ENCODE measurements at regions not wholly inside any gene's neighbourhood (a gene's known extent, or its start where the extent isn't known, plus 50 kb on each side); places are given as distances from the start of the nearest gene placed in this dataset.

DNA sequence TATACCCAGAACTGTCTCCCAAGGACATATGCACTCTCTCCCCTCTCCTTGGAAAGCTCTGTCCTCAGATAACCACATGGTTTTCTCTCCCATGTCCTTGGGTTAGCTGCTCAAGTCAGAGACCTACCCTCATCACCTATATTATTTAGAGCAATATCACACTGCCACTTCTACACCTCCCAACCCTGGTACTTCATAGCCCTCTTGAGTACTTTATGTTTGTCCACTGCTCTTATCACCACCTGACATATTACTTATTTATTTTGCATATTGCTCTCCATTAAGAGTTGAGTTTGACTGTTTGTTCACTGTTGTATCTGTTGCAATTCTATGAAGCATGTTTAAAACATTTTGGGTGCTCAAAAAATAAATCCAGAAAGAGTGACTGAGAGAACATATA lies 126.3 kb upstream of the ATP1B1 start:
- CTCF ChIA-PET: interaction anchor here (0.9 kb wide), 1 partner anchor 9 kb away, joined by 3 read pairs; no protein-coding TSS in a partner anchor
- POLR2A ChIA-PET: no interaction called here
- DNase-seq (ENCODE audit: low read depth, low spot score): no peak
- no peak overlapping the region for H3K4me3 ChIP-seq (ENCODE audit: low read depth, low read length)
- TF ChIP-seq, protein P1, sequence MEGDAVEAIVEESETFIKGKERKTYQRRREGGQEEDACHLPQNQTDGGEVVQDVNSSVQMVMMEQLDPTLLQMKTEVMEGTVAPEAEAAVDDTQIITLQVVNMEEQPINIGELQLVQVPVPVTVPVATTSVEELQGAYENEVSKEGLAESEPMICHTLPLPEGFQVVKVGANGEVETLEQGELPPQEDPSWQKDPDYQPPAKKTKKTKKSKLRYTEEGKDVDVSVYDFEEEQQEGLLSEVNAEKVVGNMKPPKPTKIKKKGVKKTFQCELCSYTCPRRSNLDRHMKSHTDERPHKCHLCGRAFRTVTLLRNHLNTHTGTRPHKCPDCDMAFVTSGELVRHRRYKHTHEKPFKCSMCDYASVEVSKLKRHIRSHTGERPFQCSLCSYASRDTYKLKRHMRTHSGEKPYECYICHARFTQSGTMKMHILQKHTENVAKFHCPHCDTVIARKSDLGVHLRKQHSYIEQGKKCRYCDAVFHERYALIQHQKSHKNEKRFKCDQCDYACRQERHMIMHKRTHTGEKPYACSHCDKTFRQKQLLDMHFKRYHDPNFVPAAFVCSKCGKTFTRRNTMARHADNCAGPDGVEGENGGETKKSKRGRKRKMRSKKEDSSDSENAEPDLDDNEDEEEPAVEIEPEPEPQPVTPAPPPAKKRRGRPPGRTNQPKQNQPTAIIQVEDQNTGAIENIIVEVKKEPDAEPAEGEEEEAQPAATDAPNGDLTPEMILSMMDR (IDR thresholded peaks at IDR 0.05; ENCODE audit: insufficient read depth, low read length, missing control alignments): no peak

GRCh38 chr1:168980656-168981055 lies 125.8 kb upstream of the ATP1B1 start:
- POLR2A ChIA-PET: no interaction called here

DNA sequence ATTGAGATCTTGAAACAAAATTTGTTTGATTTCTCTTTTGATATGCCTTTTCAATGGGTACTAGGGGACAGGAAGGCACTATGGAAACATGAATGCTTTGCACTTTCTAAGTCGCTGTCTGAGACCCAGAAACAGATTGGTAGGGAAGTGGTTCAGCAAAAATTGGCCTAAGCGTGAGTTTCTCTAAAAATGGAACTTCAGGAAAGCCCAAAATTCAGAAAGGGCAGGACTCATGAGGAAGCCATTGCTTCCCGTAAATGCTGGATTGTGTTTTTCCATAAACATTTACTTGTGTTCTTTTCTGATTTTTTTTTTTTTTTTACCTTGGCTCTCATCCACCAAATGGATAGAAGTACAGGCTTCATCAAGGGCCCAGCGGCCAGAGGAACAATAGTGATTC lies 123.7 kb upstream of the ATP1B1 start:
- H3K4me3 ChIP-seq (ENCODE audit: low read depth, low read length): no peak overlapping the region
- TF ChIP-seq, protein P1 (IDR thresholded peaks at IDR 0.05; ENCODE audit: insufficient read depth, low read length, missing control alignments): no peak
- no peak for DNase-seq (ENCODE audit: low read depth, low spot score)
- POLR2A ChIA-PET: no interaction called here
- CTCF ChIA-PET: no interaction called here

More at GRCh38 chr1:168980656-168981055, 125.8 kb upstream of the ATP1B1 start:
- no peak overlapping the region for H3K4me3 ChIP-seq (ENCODE audit: low read depth, low read length)
- TF ChIP-seq, protein P1 (IDR thresholded peaks at IDR 0.05; ENCODE audit: insufficient read depth, low read length, missing control alignments): no peak
- no peak for DNase-seq (ENCODE audit: low read depth, low spot score)
- CTCF ChIA-PET: no interaction called here

DNA sequence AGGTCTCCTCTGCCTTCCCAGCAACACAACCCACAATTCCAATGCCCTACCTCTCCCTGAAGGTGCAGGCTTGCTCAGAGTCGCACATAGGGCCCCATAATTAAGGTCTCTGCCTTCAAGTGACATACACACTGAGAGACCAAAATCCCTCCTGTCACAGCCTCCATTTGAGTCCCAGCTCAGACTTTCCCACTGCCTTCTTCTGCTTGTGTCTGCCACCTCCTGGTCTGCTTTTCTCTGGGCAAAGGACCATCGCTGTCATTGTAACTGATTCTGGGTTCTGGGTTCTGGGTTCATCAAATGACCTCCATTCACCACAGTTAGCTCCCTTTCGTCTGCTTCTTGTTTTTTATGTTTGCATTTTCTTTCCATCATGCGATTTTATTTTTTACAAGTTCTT lies 119.2 kb upstream of the ATP1B1 start:
- TF ChIP-seq, protein P1 (IDR thresholded peaks at IDR 0.05; ENCODE audit: insufficient read depth, low read length, missing control alignments): no peak
- no peak overlapping the region for H3K4me3 ChIP-seq (ENCODE audit: low read depth, low read length)
- POLR2A ChIA-PET: no interaction called here
- CTCF ChIA-PET: no interaction called here
- no peak for DNase-seq (ENCODE audit: low read depth, low spot score)

- no peak for DNase-seq (ENCODE audit: low read depth, low spot score)
- ChIA-PET CTCF (no interaction called here), POLR2A (no interaction called here)
- no peak overlapping the region for H3K4me3 ChIP-seq (ENCODE audit: low read depth, low read length)
- TF ChIP-seq, protein P1 (IDR thresholded peaks at IDR 0.05; ENCODE audit: insufficient read depth, low read length, missing control alignments): no peak
Observed at GRCh38 chr1:168987923-168988322, 118.6 kb upstream of the ATP1B1 start.

- ChIA-PET POLR2A (no interaction called here), CTCF (no interaction called here)
- TF ChIP-seq, protein P1 (IDR thresholded peaks at IDR 0.05; ENCODE audit: insufficient read depth, low read length, missing control alignments): no peak
Observed at GRCh38 chr1:168989985-168990384, 116.5 kb upstream of the ATP1B1 start.

More at GRCh38 chr1:168989985-168990384, 116.5 kb upstream of the ATP1B1 start:
- H3K4me3 ChIP-seq (ENCODE audit: low read depth, low read length): no peak overlapping the region
- no peak for DNase-seq (ENCODE audit: low read depth, low spot score)

All from AG04449 (cell line).